Stimulated activated naive B cell treated with anti-CD40 and anti-IgM and Interleukin-4, amounts not matched to agents 10 μg/mL and 1 μg/mL and 100 μg/mL, for 72 hours (primary cell): ENCODE measurements at regions not wholly inside any gene's neighbourhood (a gene's known extent, or its start where the extent isn't known, plus 50 kb on each side); places are given as distances from the start of the nearest gene placed in this dataset.
A peak's percentile ranks its signal among the peaks of the same experiment; 100 is the strongest.

Experiments used
- ATAC-seq, 2 donors: fragments of 150-1000 bp; cut with Tn5 transposase; replicated peaks; 2 replicates each; pipeline ENCODE4 v1.10.0; 2021; ENCODE audit warnings: moderate library complexity in 1 of 2
- DNase-seq: peaks from one replicate; pipeline ENCODE4 v3.0.0; 2021
- H3K27ac Mint-ChIP-seq: one replicate; pipeline ENCODE4 v1.8.0; 2022; ENCODE audit warnings: mild to moderate bottlenecking, mixed read lengths
- H3K27me3 Mint-ChIP-seq, 2 donors: one replicate each; pipeline ENCODE4 v1.8.0; 2022; ENCODE audit warnings: mixed read lengths in 2 of 2
- H3K36me3 Mint-ChIP-seq, 2 donors: one replicate each; pipeline ENCODE4 v1.8.0; 2022; ENCODE audit warnings: mixed read lengths in 2 of 2, mild to moderate bottlenecking in 1 of 2
- H3K4me1 Mint-ChIP-seq, 2 donors: one replicate each; pipeline ENCODE4 v1.8.0; 2022; ENCODE audit warnings: mixed read lengths in 2 of 2, mild to moderate bottlenecking in 1 of 2
- H3K4me3 Mint-ChIP-seq, 2 donors: one replicate each; pipeline ENCODE4 v1.8.0; 2022; ENCODE audit warnings: mild to moderate bottlenecking in 2 of 2, mixed read lengths in 2 of 2, moderate library complexity in 1 of 2
- H3K9me3 Mint-ChIP-seq, 2 donors: one replicate each; pipeline ENCODE4 v1.8.0; 2022; ENCODE audit warnings: mixed read lengths in 2 of 2, mild to moderate bottlenecking in 1 of 2

- no peaks in the 10 kb centered on the region for H3K36me3 Mint-ChIP-seq
These were observed 106.5 kb upstream of the FRY start for GRCh38 chr13:31925079-31925478.

GRCh38 chr13:31927219-31927653 lies 104.3 kb upstream of the FRY start:
- no peak for ATAC-seq
- Mint-ChIP-seq H3K36me3 (no peaks in the 10 kb centered on the region), H3K27ac (no peak overlapping the region), H3K9me3 (no peaks in the 10 kb centered on the region), H3K4me3 (no peak overlapping the region), H3K4me1 (no peaks in the 10 kb centered on the region), H3K27me3 (no peaks in the 10 kb centered on the region)
- no peak for DNase-seq

More at GRCh38 chr13:31925079-31925478, 106.5 kb upstream of the FRY start:
- H3K4me3 Mint-ChIP-seq = no peak overlapping the region
- no peaks in the 10 kb centered on the region for H3K9me3 Mint-ChIP-seq
- H3K27me3 Mint-ChIP-seq = no peaks in the 10 kb centered on the region
- H3K4me1 Mint-ChIP-seq = peaks cover 2 to 12% of the 10 kb centered on the region in 2 donors
- no peak for ATAC-seq
- no peak for DNase-seq
- H3K27ac Mint-ChIP-seq = no peak overlapping the region

GRCh38 chr13:31929031-31929770 lies 102.4 kb upstream of the FRY start:
- Mint-ChIP-seq H3K9me3 (no peaks in the 10 kb centered on the region), H3K4me1 (no peaks in the 10 kb centered on the region), H3K36me3 (no peaks in the 10 kb centered on the region), H3K27ac (no peak overlapping the region), H3K27me3 (no peaks in the 10 kb centered on the region), H3K4me3 (no peak overlapping the region)
- DNase-seq (no peak), ATAC-seq (no peak)

GRCh38 chr13:31930490-31930889 lies 101.1 kb upstream of the FRY start:
- no peak for ATAC-seq
- no peaks in the 10 kb centered on the region for H3K9me3 Mint-ChIP-seq
- H3K36me3 Mint-ChIP-seq = no peaks in the 10 kb centered on the region
- H3K27me3 Mint-ChIP-seq = no peaks in the 10 kb centered on the region
- no peak for DNase-seq
- H3K4me1 Mint-ChIP-seq = no peaks in the 10 kb centered on the region
- no peak overlapping the region for H3K4me3 Mint-ChIP-seq
- no peak overlapping the region for H3K27ac Mint-ChIP-seq

- DNase-seq (no peak), ATAC-seq (peak; percentile 86 to 98)
- Mint-ChIP-seq H3K9me3 (no peaks in the 10 kb centered on the region), H3K4me3 (no peak overlapping the region), H3K27ac (no peak overlapping the region), H3K36me3 (no peaks in the 10 kb centered on the region), H3K27me3 (no peaks in the 10 kb centered on the region), H3K4me1 (no peaks in the 10 kb centered on the region)
These were observed 100.6 kb upstream of the FRY start for GRCh38 chr13:31930901-31931522.

GRCh38 chr13:31937436-31937835 lies 94.1 kb upstream of the FRY start:
- Mint-ChIP-seq H3K27me3 (no peaks in the 10 kb centered on the region), H3K9me3 (no peaks in the 10 kb centered on the region), H3K4me3 (no peak overlapping the region), H3K36me3 (no peaks in the 10 kb centered on the region), H3K4me1 (no peaks in the 10 kb centered on the region), H3K27ac (no peak overlapping the region)
- ATAC-seq (no peak), DNase-seq (no peak)

- ATAC-seq = no peak
- H3K4me3 Mint-ChIP-seq = no peak overlapping the region
These were observed 91.5 kb upstream of the FRY start for GRCh38 chr13:31940076-31940475.

GRCh38 chr13:31943591-31943990 lies 88.0 kb upstream of the FRY start:
- Mint-ChIP-seq H3K27me3 (no peaks in the 10 kb centered on the region), H3K27ac (no peak overlapping the region), H3K36me3 (no peaks in the 10 kb centered on the region), H3K9me3 (no peaks in the 10 kb centered on the region), H3K4me1 (no peaks in the 10 kb centered on the region), H3K4me3 (no peak overlapping the region)
- DNase-seq = no peak
- ATAC-seq = no peak

More at GRCh38 chr13:31940076-31940475, 91.5 kb upstream of the FRY start:
- Mint-ChIP-seq H3K36me3 (no peaks in the 10 kb centered on the region), H3K4me1 (no peaks in the 10 kb centered on the region), H3K27me3 (no peaks in the 10 kb centered on the region), H3K9me3 (no peaks in the 10 kb centered on the region), H3K27ac (no peak overlapping the region)
- DNase-seq = no peak

GRCh38 chr13:31944262-31945160 lies 87.1 kb upstream of the FRY start:
- Mint-ChIP-seq H3K27ac (no peak overlapping the region), H3K4me3 (no peak overlapping the region), H3K36me3 (peaks cover 0 to 3% of the 10 kb centered on the region in 2 donors), H3K27me3 (no peaks in the 10 kb centered on the region), H3K9me3 (no peaks in the 10 kb centered on the region), H3K4me1 (peaks cover 0 to 9% of the 10 kb centered on the region in 2 donors)
- DNase-seq (no peak), ATAC-seq (no peak)

GRCh38 chr13:31945202-31945961 lies 86.2 kb upstream of the FRY start:
- peaks cover 0 to 15% of the 10 kb centered on the region in 2 donors for H3K4me1 Mint-ChIP-seq
- no peak overlapping the region for H3K27ac Mint-ChIP-seq
- H3K4me3 Mint-ChIP-seq = no peak overlapping the region
- ATAC-seq = no peak
- no peaks in the 10 kb centered on the region for H3K27me3 Mint-ChIP-seq
- DNase-seq = no peak
- peaks cover 0 to 3% of the 10 kb centered on the region in 2 donors for H3K36me3 Mint-ChIP-seq
- H3K9me3 Mint-ChIP-seq = no peaks in the 10 kb centered on the region

- Mint-ChIP-seq H3K4me3 (no peak overlapping the region), H3K36me3 (peaks cover 0 to 3% of the 10 kb centered on the region in 2 donors), H3K27me3 (no peaks in the 10 kb centered on the region), H3K4me1 (peaks cover 5 to 23% of the 10 kb centered on the region in 2 donors), H3K9me3 (no peaks in the 10 kb centered on the region), H3K27ac (no peak overlapping the region)
- DNase-seq (no peak), ATAC-seq (no peak)
These were observed 85.3 kb upstream of the FRY start for GRCh38 chr13:31946091-31946770.

- H3K36me3 Mint-ChIP-seq = peaks cover 0 to 3% of the 10 kb centered on the region in 2 donors
- ATAC-seq = no peak
- no peaks in the 10 kb centered on the region for H3K9me3 Mint-ChIP-seq
These were observed 84.5 kb upstream of the FRY start for GRCh38 chr13:31947105-31947504.

GRCh38 chr13:31947506-31947905 lies 84.1 kb upstream of the FRY start:
- peaks cover 6 to 27% of the 10 kb centered on the region in 2 donors for H3K4me1 Mint-ChIP-seq
- no peaks in the 10 kb centered on the region for H3K9me3 Mint-ChIP-seq
- ATAC-seq (no peak), DNase-seq (no peak)
- no peak overlapping the region for H3K27ac Mint-ChIP-seq
- H3K36me3 Mint-ChIP-seq = peaks cover 0 to 3% of the 10 kb centered on the region in 2 donors
- no peaks in the 10 kb centered on the region for H3K27me3 Mint-ChIP-seq
- no peak overlapping the region for H3K4me3 Mint-ChIP-seq

More at GRCh38 chr13:31947105-31947504, 84.5 kb upstream of the FRY start:
- Mint-ChIP-seq H3K4me3 (no peak overlapping the region), H3K27me3 (no peaks in the 10 kb centered on the region), H3K27ac (no peak overlapping the region), H3K4me1 (peaks cover 6 to 27% of the 10 kb centered on the region in 2 donors)
- DNase-seq = no peak
